HepG2 (cell line): ENCODE measurements at regions not wholly inside any gene's neighbourhood (a gene's known extent, or its start where the extent isn't known, plus 50 kb on each side); places are given as distances from the start of the nearest gene placed in this dataset.

ENCODE experiments used
- ATAC-seq: fragments of 200-7000 bp; cut with Tn5 transposase; 3 replicates; pipeline ENCODE4 v1.9.1; 2020; ENCODE audit warnings: mild to moderate bottlenecking, moderate library complexity
- BruUV-seq: library from RNA; stranded (reverse); fragments of 400-500 nt; replicated peaks from 2 replicates; lab custom pipeline; 2021; lab: Mats Ljungman, UMichigan
- CTCF ChIA-PET: fragments of 300-600 bp; formaldehyde crosslinking; extraction: SDS; loops from one replicate; lab custom pipeline; 2021; ENCODE audit warnings: low total read pairs, inconsistent platforms, low intra/inter-chr PET ratio; lab: Yijun Ruan, JAX
- POLR2A ChIA-PET: fragments of 350-600 bp; sonication (Branson Sonifier 250); formaldehyde crosslinking; loops from one replicate; lab custom pipeline; 2020; ENCODE audit warnings: antibody characterized with exemption, inconsistent platforms; lab: Yijun Ruan, JAX
- DNase-seq: peaks from one replicate; pipeline ENCODE4 v3.0.0-alpha.2; 2015; ENCODE audit warnings: low spot score
- FAIRE-seq: peaks from 3 replicates; lab custom pipeline; 2011; peaks lifted over from hg19 to GRCh38; lab: Jason Lieb, UNC
- H2AFZ ChIP-seq: one replicate; pipeline ENCODE4 v1.6.1; 2011; ENCODE audit warnings: low read length, inconsistent platforms
- H3K27ac ChIP-seq: fragments of 300-600 bp; 3 replicates; pipeline ENCODE4 v1.8.0; 2011; ENCODE audit warnings: mixed run types, mild to moderate bottlenecking, mixed read lengths, low read length, inconsistent platforms; ENCODE audit not compliant: insufficient read depth; ENCODE audit errors: extremely low read length
- H3K27me3 ChIP-seq, 2 experiments: fragments of 200-600 bp in 1 of 2; 2 replicates in 1 of 2; 3 replicates in 1 of 2; pipeline versions ENCODE4 v1.6.0 to v1.8.0; 2011; ENCODE audit warnings: low read length in 2 of 2, mild to moderate bottlenecking in 2 of 2, moderate library complexity in 2 of 2, inconsistent platforms in 1 of 2; ENCODE audit not compliant: insufficient read depth in 2 of 2, control insufficient read depth in 1 of 2
- H3K36me3 ChIP-seq, 2 experiments: fragments of 200-600 bp in 1 of 2; replicated peaks in 1 of 2; 2 replicates in 1 of 2; 3 replicates in 1 of 2; pipeline versions ENCODE4 v1.5.1 to v1.8.0; 2011; ENCODE audit warnings: low read length in 2 of 2, inconsistent platforms in 1 of 2; ENCODE audit not compliant: insufficient read depth in 2 of 2, control insufficient read depth in 1 of 2
- H3K4me1 ChIP-seq: 2 replicates; pipeline ENCODE4 v1.5.1; 2012; ENCODE audit warnings: low read length, inconsistent platforms; ENCODE audit not compliant: insufficient read depth
- H3K4me2 ChIP-seq: 2 replicates; pipeline ENCODE4 v1.6.0; 2011; ENCODE audit warnings: low read depth, low read length, inconsistent platforms
- H3K4me3 ChIP-seq, 3 experiments: fragments of 200-600 bp in 1 of 3; sonication (generic), shearing (Covaris generic) in 1 of 3; replicated peaks in 1 of 3; 2 replicates each; pipeline ENCODE4 v1.5.1; 2011 to 2016; ENCODE audit warnings: low read length in 3 of 3, inconsistent platforms in 2 of 3, low read depth in 2 of 3, mild to moderate bottlenecking in 2 of 3, control low read depth in 1 of 3, mixed read lengths in 1 of 3; ENCODE audit not compliant: insufficient read depth in 1 of 3
- H3K79me2 ChIP-seq: one replicate; pipeline ENCODE4 v1.6.1; 2011; ENCODE audit warnings: low read length, inconsistent platforms; ENCODE audit not compliant: insufficient read depth
- H3K9ac ChIP-seq: 2 replicates; pipeline ENCODE4 v1.6.0; 2011; ENCODE audit warnings: mild to moderate bottlenecking, low read depth, low read length, inconsistent platforms; ENCODE audit not compliant: insufficient read depth
- H3K9me3 ChIP-seq: 2 replicates; pipeline ENCODE4 v1.5.1; 2012; ENCODE audit warnings: mild to moderate bottlenecking, low read length
- H4K20me1 ChIP-seq: 2 replicates; pipeline ENCODE4 v1.6.0; 2011; ENCODE audit warnings: inconsistent platforms, mild to moderate bottlenecking, low read length, moderate library complexity; ENCODE audit not compliant: insufficient read depth
- HIVEP1 ChIP-seq: sonication (generic); formaldehyde crosslinking; IDR thresholded peaks from 2 replicates; pipeline ENCODE4 v1.4.0; 2020; ENCODE audit warnings: mild to moderate bottlenecking, missing genetic modification reagents
- HMGXB3 ChIP-seq: sonication (generic); formaldehyde crosslinking; IDR thresholded peaks from 2 replicates; pipeline ENCODE4 v1.4.0; 2020; ENCODE audit warnings: missing genetic modification reagents, borderline replicate concordance
- NFATC3 ChIP-seq: sonication (generic); formaldehyde crosslinking; IDR thresholded peaks from 2 replicates; pipeline ENCODE4 v1.5.1; 2020; ENCODE audit warnings: mild to moderate bottlenecking, missing genetic modification reagents
- NFRKB ChIP-seq: fragments of 450-650 bp; IDR thresholded peaks from 2 replicates; pipeline ENCODE4 v1.6.1; 2017
- SOX6 ChIP-seq, 2 experiments: fragments of 450-650 bp in 1 of 2; sonication (generic) in 1 of 2; formaldehyde crosslinking in 1 of 2; IDR thresholded peaks; 2 replicates each; pipeline versions ENCODE4 v1.4.0 to v1.6.1; 2017 to 2020; ENCODE audit warnings: antibody characterized with exemption in 1 of 2, mild to moderate bottlenecking in 1 of 2, missing genetic modification reagents in 1 of 2
- SRSF9 ChIP-seq: fragments of 200-400 bp; formaldehyde crosslinking; IDR thresholded peaks from 2 replicates; pipeline ENCODE4 v1.6.1; 2018; ENCODE audit warnings: borderline replicate concordance, mild to moderate bottlenecking, low read depth, low read length; ENCODE audit not compliant: insufficient read depth, poor library complexity, severe bottlenecking
- ZNF335 ChIP-seq: sonication (generic); formaldehyde crosslinking; IDR thresholded peaks from 2 replicates; pipeline ENCODE4 v1.4.0; 2020; ENCODE audit warnings: missing genetic modification reagents
- ZNF337 ChIP-seq: sonication (generic); formaldehyde crosslinking; IDR thresholded peaks from 2 replicates; pipeline ENCODE4 v1.5.1; 2020; ENCODE audit warnings: missing genetic modification reagents, low read depth, mild to moderate bottlenecking, borderline replicate concordance
- ZNF710 ChIP-seq: sonication (generic); formaldehyde crosslinking; IDR thresholded peaks from 2 replicates; pipeline ENCODE4 v1.5.0; 2020; ENCODE audit warnings: mild to moderate bottlenecking, missing genetic modification reagents, borderline replicate concordance
- WGBS: methylation state at CpG from one replicate; pipeline ENCODE4 v1.1.6; 2017; ENCODE audit warnings: low lambda C conversion rate; 5-methylcytosine and 5-hydroxymethylcytosine counted together
- in situ Hi-C: cut with HindIII; loops from 2 replicates; pipeline ENCODE4 v1.10.0; 2017; ENCODE audit warnings: low pct_unique_long_range_greater_than_20kb; ENCODE audit not compliant: extremely low pct_ligation_motif_present
- intact Hi-C: fragments of 100-400 bp; cut with micrococcal nuclease; formaldehyde crosslinking; loops from one replicate; pipeline ENCODE4 v1.10.0; 2022; ENCODE audit not compliant: unreplicated experiment

- H3K27me3 ChIP-seq, result no peaks in the 10 kb centered on the region
- 49% methylated on average over 5 of the region's 5 CpGs for WGBS
- H3K36me3 ChIP-seq, result no peaks in the 10 kb centered on the region
- H3K9ac ChIP-seq, result no peak overlapping the region
- H3K4me3 ChIP-seq, result no peak overlapping the region
- no peak overlapping the region for H3K27ac ChIP-seq
- intact Hi-C loops, result no loop called here
- no peak for FAIRE-seq
- no peak overlapping the region for H2AFZ ChIP-seq
- TF ChIP-seq SOX6 (IDR thresholded peaks at IDR 0.05) (no peak), SOX6 (CRISPR knock-in tag; IDR thresholded peaks at IDR 0.05) (no peak), ZNF710 (CRISPR knock-in tag) (no peak), ZNF335 (CRISPR knock-in tag) (no peak), HIVEP1 (CRISPR knock-in tag) (no peak), ZNF337 (CRISPR knock-in tag) (no peak)
- TF ChIP-seq, all 625 proteins: peak for 0
- CTCF ChIA-PET, result no interaction called here
- H3K4me2 ChIP-seq, result no peak overlapping the region
- H3K4me1 ChIP-seq, result no peaks in the 10 kb centered on the region
- in situ Hi-C loops, result no loop called here
- H4K20me1 ChIP-seq, result no peaks in the 10 kb centered on the region
- POLR2A ChIA-PET, result no interaction called here
- no peaks in the 10 kb centered on the region for H3K9me3 ChIP-seq
- H3K79me2 ChIP-seq, result no peaks in the 10 kb centered on the region
- ATAC-seq, result no peak
- no peak for DNase-seq
- no TSS peak for BruUV-seq
Observed at GRCh38 chr5:103463261-103463660, 99.3 kb downstream of the NUDT12 start.

GRCh38 chr5:103461243-103461642 is 101.3 kb downstream of the NUDT12 start:
- H3K9me3 ChIP-seq, result no peaks in the 10 kb centered on the region
- 0% methylated on average over 1 of the region's 1 CpG for WGBS
- FAIRE-seq, result no peak
- H3K27ac ChIP-seq, result no peak overlapping the region
- CTCF ChIA-PET, result no interaction called here
- H3K4me2 ChIP-seq, result no peak overlapping the region
- H4K20me1 ChIP-seq, result no peaks in the 10 kb centered on the region
- H3K9ac ChIP-seq, result no peak overlapping the region
- intact Hi-C loops, result no loop called here
- H3K36me3 ChIP-seq, result no peaks in the 10 kb centered on the region
- no peaks in the 10 kb centered on the region for H3K27me3 ChIP-seq
- H3K4me3 ChIP-seq, result no peak overlapping the region
- H3K4me1 ChIP-seq, result no peaks in the 10 kb centered on the region
- in situ Hi-C loops, result no loop called here
- no peak for ATAC-seq
- TF ChIP-seq NFRKB (no peak), SRSF9 (no peak), NFATC3 (no peak), HMGXB3 (CRISPR knock-in tag) (no peak)
- no TSS peak for BruUV-seq
- no peak for DNase-seq
- POLR2A ChIA-PET, result no interaction called here
- no peaks in the 10 kb centered on the region for H3K79me2 ChIP-seq
- H2AFZ ChIP-seq, result no peak overlapping the region
